Renal cortex interstitium (tissue), 11 donors: ENCODE measurements at regions not wholly inside any gene's neighbourhood (a gene's known extent, or its start where the extent isn't known, plus 50 kb on each side); places are given as distances from the start of the nearest gene placed in this dataset.
"Not testable (repeated sequence)": the region's sequence is repeated elsewhere in the genome, so short reads cannot be mapped to it uniquely, and the experiment has no call there.

Source experiments
- DNase-seq, 11 donors: peaks; one replicate each; pipeline ENCODE4 v3.0.0-alpha.2; 2013; ENCODE audit warnings: low read depth in 9 of 11, low spot score in 4 of 11; ENCODE audit errors: extremely low read depth in 1 of 11

- no peak for DNase-seq
Observed at GRCh38 chr9:73095425-73095824, 56.2 kb upstream of the ANXA1 start.

DNA sequence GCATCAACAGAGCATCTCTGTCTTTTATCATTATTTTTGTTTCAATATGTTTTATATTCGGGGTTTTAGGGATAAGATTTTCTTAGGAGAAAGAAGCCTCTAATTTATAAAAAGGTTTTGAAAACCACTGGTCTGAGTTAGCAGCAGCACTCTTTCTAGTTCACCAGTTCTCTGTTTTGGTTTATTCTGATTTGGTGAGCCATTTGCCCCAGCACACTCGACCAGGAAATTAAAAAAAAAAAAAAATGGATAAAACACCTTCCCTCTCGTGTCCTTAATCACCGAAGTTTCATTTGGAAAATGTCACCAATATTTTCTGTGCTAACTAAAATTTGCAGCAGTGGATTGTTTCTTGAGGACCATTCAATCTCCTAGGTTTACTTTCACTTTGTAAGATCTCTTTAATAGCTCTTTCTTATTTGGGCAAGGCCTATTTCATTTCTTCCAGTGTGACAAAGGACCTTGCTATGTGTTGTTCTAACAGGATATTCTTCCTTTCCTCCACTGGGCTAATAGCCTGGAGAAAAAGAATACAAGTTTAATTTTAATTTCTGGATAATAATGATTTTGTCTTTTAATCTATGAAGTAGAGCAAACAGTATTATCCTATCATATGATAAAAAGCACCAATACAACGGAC lies 57.8 kb upstream of the ANXA1 start:
- DNase-seq, result no peak

DNA sequence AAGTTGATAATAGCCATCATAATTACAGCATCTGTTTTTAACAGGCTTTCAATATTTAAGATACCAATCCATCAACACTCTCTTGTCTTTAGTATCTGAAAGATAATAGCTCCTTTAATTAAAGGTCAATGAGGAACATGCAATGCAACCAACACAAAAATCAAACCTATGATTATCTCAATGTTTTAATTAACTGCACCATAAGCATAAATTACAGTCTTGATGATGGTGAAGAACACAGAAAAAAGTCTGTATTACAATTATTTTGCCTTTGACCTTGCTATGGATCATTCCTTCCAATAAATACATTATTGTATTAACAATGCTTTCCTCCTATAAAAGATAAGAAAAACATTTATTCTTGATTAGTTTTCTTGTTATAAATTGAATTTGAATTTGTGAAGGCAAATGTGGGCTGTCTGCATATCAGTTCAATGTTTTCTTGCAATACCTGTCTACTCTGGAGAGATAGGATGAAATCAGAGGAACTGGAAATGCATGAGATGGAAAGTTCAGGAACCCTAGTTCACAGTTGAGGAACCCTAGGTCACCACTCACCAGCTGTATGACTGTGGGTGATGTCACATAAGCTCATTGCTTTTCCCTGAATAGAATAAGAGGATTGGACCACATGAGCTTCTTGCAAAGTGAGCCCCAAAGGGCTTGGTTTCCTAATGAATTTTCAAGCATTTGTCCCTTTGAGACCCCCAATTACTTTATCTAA lies 58.5 kb upstream of the ANXA1 start:
- no peak for DNase-seq

DNA sequence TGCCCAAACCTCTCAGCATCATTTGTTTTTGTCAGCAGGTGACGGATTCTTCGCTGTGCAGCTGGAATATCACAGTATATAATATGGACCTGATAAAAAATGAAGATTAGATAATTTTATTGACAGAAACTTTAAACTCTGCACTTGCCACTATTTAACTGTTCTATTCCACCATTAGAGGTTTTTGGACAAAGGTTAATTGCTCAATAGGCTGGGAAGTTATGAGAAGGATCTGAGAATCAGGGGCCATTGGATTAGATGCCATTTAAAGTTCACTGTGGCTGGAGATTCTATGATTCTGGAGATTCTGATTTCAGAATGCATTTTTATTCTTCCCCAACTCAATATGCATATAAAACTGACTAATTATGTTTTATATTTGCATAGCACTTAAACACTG lies 59.8 kb upstream of the ANXA1 start:
- DNase-seq, result no peak

DNA sequence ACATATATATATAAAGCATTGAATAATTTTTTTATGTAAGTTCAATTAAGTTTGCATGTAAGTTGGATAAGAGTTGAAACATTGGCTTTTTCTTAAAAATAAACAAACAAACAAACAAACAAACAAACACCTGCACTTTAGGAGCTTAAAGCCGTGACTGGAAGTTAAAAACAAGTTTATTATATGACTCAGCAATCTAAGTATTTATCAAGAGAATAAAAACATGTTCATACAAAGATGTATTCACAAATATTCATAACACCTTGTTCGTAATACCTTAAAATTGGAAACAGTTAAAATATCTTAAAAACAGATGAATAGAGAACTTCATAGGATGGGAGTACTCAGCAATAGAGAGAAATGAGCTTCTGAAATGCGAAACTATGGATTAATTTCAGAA lies 61.5 kb upstream of the ANXA1 start:
- no peak for DNase-seq

DNA sequence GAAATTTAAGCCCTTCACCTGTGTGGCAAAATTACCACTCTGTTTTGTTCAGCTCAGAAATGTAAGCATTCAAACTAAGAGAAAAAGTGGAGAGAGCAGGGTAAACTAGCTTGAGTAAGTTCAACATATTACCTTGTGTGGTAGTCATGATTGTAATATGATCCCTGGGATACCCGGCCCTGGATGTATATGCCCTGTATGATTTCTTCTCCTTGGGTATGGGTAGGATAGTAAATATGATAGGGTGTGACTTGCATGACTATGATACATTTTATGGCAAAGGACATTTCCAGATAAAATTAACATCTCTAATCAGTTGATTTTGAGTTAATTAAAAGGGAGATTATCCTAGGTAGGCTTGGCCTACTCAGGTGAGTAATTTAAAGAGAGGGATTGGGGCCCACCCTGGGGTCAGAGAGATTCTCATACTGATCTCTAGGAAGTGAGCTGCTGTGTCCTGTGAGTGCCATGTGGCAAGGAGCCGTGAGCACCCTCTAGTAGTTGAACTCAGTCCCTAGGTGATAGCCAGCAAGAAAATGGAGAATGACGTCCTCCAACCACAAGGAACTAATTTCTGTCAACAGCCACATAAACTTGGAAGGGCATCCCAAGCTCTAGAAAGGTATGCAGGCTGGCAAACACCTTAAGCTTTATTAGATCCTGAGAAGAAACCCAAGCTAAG lies 62.2 kb upstream of the ANXA1 start:
- DNase-seq, result no peak

- DNase-seq, result not testable (repeated sequence)
Observed at GRCh38 chr9:73087876-73088275, 63.8 kb upstream of the ANXA1 start.

GRCh38 chr9:73083519-73083918 lies 68.1 kb upstream of the ANXA1 start:
- DNase-seq, result no peak

DNA sequence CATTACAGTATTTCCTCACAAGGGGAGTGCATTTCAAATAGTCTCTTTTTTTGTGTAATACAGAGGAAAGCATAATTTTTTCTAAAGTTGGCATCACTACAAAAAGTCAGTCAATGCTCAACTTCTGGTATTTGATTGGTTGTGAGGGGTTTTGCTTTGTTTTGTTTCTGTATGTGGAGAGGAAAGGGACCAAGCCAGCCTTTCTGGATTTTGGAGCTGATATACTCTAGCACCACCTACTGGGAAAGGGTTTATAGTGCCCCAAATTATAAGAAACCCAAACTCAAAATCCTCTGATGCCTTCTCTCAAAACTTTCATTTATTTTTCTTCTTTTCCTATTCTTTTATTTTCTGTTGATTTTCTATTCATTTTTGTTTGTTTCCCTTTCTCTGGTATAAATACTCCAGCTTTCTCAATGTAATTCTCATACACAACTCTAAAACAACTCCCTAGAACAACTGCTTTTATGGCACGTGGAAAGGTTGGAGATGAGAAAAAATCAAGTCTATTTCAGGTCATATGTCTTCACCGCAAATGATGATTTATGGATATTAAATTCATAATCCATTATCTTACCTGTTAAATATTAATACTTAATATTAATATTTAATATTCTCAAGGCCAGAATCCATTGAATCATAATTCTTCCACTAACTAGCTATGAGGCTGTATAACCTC lies 69.5 kb upstream of the ANXA1 start:
- peak; percentile 15 to 57 (median 34) for DNase-seq

GRCh38 chr9:73080110-73080694 lies 71.5 kb upstream of the ANXA1 start:
- DNase-seq, result no peak

- DNase-seq, result no peak
Observed at GRCh38 chr9:73079326-73079725, 72.3 kb upstream of the ANXA1 start.

GRCh38 chr9:73077625-73078030 lies 74.0 kb upstream of the ANXA1 start:
- DNase-seq, result no peak

- no peak for DNase-seq
Observed at GRCh38 chr9:73076970-73077369, 74.7 kb upstream of the ANXA1 start.

DNA sequence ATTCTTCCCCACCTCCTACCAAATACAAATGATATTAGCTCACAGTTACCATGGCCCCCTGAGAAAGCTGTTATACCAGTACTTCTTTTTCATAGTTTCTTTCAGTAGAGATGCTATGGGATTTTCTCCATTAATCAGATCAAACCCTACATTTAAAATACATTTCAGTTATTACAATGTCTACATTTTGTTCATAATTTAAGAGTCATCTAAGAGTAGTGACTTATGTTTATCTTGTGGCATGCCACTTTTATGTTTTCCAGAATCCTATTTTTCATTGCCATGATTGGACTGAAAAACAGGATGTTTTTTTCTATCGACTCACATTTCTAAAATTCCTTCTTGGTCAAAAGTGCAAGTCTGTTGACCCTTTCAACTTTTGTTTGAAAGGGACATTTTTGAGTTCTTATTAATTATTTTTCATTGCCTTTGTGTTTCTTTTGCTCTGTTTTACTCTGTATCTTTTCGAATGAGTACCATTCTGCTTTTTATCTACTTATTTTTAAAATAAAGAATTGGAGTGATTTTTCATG lies 77.4 kb upstream of the ANXA1 start:
- DNase-seq, result no peak

GRCh38 chr9:73073337-73074175 lies 78.1 kb upstream of the ANXA1 start:
- DNase-seq, result no peak

DNA sequence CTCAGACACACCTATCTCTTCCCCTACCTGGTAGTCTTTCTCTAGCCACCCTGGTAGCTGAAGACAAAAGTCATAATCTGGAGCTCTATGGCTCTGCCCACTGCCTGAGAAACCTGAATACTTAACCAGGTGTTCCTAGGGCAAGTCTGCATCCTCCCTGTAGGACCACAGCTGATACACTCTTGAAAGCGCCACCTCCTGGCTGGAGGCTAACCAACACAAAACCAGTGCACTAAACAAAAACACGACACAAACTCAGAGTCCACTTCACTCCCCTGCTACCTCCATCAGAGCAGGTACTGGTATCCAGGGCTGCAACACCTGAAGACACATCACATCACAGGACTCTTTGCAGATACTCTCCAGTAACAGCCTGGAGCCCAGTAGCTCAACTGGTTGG lies 84.6 kb upstream of the ANXA1 start:
- no peak for DNase-seq

DNA sequence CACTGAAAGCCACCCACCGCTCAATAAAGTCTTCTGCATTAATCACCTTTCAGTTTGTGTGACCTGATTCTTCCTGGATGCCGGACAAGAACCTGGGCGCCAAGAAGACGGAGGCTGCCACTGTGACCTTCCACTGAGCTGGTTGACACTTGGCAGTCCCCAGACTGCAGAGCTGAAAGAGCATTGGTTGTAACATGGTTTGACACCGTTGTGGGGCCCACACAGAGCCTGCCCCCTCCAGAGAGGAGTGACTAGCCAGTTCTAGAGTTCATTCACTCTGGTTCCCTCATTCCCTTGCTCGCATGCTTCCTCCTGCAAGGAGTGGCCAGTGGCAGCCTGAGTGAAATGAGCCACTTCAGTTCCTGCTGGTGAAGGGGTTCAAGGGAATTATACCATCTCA lies 86.2 kb upstream of the ANXA1 start:
- no peak for DNase-seq

DNA sequence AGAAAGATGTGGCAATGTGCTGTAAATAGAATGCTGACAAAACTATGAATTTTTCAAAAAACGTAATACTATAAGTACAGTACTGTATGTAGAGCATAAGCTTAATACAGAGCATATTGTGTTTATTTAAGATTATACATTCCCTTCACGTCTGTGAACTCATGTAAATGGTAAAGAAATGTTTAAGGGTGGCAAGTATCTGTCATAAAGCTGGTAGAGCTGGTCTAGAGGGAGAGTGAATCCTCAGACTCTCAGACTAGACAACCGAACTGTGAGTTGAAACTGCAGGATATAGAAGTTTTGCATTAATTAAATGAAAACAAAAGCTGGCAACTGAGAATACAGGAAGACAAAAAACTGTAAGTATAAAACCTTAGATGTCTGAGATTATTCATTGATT lies 87.3 kb upstream of the ANXA1 start:
- no peak for DNase-seq

DNA sequence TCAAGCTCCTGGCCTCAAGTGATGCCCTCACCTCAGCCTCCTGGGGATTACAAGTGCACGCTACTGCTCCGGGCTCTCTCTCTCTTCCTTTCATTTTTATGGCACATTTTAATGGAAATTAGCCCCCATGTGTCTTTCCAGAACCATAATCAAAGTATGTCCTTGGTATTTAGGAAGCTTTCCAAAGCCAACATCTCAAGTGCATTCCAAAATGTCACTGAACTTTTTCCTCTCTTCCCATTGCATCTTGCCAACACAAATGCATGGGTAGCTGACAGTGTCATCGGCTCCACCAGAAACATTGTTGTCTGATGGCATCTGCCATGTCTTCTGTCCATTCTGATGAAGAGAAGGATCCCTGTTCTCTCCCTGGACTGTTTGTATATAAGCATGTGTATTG lies 90.5 kb upstream of the ANXA1 start:
- no peak for DNase-seq
